GM12875 (cell line): ENCODE measurements at regions not wholly inside any gene's neighbourhood (a gene's known extent, or its start where the extent isn't known, plus 50 kb on each side); places are given as distances from the start of the nearest gene placed in this dataset.

Experiments used
- H3K4me3 ChIP-seq: one replicate; pipeline ENCODE4 v1.5.1; 2011; ENCODE audit warnings: low read depth, low read length, control low read depth
- TF ChIP-seq, protein P1 (sequence below): IDR thresholded peaks from 2 replicates; pipeline ENCODE4 v1.5.1; 2011; ENCODE audit warnings: low read depth, mild to moderate bottlenecking, control low read depth, inconsistent platforms, low read length, moderate library complexity, borderline replicate concordance; ENCODE audit not compliant: insufficient read depth

GRCh38 chr2:14881651-14882327, 249.3 kb downstream of the LRATD1 start:
- no peak overlapping the region for H3K4me3 ChIP-seq
- TF ChIP-seq, protein P1, sequence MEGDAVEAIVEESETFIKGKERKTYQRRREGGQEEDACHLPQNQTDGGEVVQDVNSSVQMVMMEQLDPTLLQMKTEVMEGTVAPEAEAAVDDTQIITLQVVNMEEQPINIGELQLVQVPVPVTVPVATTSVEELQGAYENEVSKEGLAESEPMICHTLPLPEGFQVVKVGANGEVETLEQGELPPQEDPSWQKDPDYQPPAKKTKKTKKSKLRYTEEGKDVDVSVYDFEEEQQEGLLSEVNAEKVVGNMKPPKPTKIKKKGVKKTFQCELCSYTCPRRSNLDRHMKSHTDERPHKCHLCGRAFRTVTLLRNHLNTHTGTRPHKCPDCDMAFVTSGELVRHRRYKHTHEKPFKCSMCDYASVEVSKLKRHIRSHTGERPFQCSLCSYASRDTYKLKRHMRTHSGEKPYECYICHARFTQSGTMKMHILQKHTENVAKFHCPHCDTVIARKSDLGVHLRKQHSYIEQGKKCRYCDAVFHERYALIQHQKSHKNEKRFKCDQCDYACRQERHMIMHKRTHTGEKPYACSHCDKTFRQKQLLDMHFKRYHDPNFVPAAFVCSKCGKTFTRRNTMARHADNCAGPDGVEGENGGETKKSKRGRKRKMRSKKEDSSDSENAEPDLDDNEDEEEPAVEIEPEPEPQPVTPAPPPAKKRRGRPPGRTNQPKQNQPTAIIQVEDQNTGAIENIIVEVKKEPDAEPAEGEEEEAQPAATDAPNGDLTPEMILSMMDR, result no peak

- TF ChIP-seq, protein P1, result no peak
Observed at GRCh38 chr2:14884651-14885050, 252.1 kb downstream of the LRATD1 start.

DNA sequence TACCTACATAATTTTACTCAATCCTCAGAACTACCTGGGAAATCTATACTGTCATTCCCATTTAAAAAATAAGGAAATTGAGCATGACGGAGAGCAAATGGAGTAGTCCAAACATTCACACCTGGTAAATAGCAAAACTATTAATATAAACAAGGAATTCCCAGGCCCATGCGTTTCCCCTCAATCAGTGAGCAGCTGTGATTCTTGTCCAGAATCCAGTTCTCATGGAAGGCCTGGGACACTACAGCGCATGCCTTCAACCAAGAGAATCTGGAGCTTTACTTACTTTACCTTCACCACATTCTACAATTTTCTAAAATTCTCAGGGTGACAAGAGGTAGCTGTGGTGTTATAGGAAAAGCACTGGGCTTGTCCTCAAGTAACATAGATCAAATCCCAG, 259.0 kb downstream of the LRATD1 start:
- TF ChIP-seq, protein P1, result no peak
- no peak overlapping the region for H3K4me3 ChIP-seq

More at GRCh38 chr2:14884651-14885050, 252.1 kb downstream of the LRATD1 start:
- H3K4me3 ChIP-seq, result no peak overlapping the region

DNA sequence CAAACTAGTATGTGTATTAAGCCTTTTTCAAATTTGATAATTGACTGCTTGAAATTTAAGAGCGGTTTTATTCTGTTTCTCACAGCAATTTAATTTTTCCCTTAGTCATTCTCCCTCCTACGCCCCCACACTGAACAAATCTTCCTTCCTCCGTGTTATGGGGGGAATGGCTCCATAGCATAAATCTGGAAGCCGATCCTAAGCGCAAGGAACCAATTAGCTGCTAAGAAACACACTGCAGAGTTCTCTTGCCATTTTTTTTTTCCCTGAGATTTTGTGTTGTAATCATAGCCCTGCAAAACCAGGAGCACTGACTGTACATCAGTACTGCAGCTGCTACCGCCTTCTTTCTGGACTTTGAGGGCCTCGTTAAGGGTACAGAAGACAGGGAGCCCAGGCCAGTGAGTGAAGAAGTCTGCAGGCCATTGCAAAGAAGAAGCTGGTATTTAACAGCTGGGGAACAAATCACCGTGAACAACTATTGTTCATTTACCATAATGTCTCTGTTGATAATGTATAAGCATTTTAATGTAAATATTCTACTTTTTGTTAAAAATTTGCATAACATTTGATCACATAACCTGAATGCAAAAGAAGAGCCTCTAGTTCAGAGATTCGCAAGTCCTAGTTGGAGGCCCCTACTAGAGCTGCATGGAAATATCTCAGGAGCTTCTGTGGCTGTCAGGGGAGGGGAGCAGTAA, 264.0 kb downstream of the LRATD1 start:
- no peak overlapping the region for H3K4me3 ChIP-seq
- TF ChIP-seq, protein P1, result no peak

DNA sequence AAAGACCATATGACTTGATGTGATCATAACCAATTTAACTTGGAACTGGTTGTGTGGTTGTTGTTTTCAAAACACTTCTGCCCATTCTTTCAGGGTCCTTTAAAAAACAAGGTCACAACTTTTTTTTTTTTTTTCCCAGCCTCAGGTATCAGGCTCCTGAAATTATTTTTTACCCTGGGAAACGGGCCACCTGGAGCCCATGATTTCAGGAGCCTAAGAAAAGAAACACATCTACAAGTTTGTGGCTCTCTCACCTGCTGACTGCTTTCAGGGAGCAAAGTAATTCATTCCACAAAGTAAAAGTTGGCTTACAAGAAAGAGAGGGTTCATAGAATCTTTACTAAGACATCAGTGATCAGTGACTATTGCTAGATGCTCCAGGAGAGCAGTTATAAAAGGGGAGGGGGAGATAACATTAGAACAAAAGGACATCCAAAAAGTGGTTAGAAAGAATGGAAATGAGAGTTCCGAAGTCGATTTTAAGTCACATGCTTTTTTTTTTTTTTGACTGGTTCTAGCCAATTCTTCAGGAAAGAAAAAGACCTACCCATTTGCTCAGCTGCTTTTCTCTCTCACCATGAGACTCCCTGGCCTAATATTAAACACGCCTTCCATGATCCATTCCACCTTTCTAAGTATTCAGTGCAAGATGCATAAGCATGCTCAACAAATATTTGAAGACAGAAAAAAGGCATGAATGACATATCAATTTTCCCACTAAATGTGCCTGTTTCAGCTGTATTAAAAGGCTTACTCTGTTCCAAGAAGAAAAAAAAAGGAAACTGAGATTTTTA, 267.3 kb downstream of the LRATD1 start:
- H3K4me3 ChIP-seq, result no peak overlapping the region
- TF ChIP-seq, protein P1, result no peak

DNA sequence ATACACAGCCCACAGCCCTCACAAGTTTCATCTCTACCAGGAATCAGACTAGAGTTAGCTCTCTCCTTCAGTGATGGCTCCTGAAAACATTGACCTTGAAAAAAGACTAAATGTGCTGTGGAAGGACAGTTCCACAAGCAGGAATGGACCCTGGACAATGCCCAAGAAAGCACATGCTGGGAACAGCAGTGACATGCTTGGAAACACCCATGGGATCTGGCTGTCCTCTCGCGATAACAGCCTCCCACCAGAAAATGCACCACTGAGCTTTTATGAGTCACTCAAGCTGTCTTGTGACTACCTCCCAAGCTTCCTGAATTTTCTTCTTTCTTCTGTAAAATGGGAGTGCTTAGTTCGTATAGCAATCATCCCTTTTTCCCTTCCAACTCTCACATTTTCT, 269.2 kb downstream of the LRATD1 start:
- no peak overlapping the region for H3K4me3 ChIP-seq
- TF ChIP-seq, protein P1, result no peak
